Right hindlimb (tissue), 1 donor: ENCODE measurements at regions not wholly inside any gene's neighbourhood (a gene's known extent, or its start where the extent isn't known, plus 50 kb on each side); places are given as distances from the start of the nearest gene placed in this dataset.

Experiments used
- DNase-seq: peaks from one replicate; pipeline ENCODE4 v3.0.0-alpha.2; 2018

DNA sequence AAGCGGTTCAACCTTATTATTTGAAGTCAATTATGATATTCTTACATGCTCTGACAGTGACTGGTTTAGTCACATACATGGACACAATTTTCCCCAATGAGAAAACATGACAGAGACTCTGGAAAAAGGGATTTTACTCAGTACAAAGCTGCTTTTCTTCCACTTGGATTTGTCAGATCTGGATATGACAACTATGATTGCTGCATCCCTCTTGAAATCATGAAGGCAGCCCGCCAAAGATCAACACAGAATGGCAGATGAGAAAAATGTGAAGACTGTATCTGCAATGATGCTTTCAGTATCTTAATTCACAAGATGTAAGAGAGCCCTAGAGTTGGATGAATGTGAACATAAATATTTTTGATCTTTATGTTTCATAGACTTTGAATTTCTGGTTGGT, 439.6 kb downstream of the CDH8 start:
- DNase-seq: no peak

DNA sequence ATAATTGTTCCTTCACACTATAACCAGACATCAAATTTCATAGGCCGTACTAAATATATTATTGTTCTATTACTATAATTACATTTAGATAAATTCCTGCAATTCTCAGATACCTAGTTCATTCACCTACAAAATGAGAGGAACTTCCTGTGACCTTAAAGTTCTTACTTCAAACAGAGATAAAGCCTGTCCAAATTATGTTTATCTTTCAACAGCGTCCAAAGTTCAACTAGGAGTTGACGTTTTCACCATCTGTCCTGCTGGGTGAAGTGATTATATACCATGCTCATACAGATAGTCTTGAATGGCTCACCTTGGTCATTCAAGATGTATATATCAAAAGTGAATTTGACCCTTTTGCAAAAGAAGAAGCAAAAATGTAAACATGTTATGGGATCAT, 440.6 kb downstream of the CDH8 start:
- no peak for DNase-seq

DNA sequence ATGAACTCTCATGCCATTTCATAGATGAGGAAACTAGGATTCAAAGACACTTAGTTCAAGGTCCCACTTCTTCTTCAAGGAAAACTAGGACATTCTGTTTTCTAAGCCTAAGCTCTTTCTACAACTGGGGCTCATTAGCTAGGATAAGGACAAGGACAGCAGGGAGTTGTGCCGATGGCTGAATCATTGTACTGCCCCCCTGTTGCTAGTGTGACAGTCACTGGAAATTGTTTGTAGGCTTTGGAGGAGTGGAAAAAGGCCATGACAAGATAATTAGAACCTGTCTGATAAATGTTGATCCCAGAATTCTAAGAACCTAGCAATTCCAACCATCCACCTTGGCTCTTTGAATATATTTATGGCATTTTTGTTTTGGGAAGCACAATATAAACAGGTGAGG, 445.7 kb downstream of the CDH8 start:
- no peak for DNase-seq

DNA sequence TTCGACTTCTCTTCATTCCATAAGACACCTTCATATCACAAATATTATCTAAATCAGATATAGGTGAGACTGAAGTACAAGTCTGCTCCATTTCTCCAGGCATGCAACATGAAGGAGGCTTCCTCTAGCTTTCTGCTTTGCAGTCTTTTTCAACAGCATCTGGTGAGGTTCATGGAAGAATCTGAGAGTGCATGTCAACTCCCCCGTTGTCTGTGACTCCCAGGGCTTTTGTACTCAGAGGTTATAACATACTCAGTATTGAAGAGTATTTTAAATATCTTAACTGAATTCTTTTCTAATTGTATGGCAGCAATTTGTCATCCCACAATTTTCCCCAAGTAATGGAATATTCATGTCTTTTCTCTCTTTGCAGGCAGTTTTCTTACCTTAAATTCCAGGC, 448.7 kb downstream of the CDH8 start:
- DNase-seq: no peak

DNA sequence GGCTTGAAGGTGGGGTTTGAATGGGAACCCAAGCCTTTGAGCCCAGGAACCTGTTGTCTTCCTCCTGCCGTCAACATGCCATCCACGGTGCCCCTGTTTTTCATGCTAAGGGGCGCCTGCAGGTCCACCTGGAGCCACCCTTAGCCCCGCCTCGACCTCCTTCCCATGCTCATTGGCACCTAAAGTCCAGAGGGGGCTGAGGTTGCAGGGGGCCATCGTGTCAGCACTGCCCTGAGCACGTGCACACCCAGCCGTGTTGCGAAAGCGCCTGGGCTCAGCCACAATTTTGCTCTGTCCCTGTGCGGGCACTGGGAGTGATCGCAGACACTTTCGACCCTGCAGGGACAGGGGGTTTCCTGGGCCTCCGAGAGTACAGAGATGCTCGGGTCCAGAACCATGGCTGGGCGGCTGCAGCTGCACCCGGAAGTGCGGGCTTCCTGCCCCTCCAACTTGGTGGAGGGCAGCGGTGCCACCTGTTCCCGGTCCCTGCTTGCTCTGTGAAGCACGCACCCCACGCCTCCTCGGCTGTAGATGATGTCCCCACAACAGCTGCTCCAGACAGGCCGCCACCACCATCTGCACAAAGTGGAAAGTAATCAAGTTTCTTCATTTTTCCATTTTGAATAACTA, 454.7 kb downstream of the CDH8 start:
- DNase-seq: no peak

DNA sequence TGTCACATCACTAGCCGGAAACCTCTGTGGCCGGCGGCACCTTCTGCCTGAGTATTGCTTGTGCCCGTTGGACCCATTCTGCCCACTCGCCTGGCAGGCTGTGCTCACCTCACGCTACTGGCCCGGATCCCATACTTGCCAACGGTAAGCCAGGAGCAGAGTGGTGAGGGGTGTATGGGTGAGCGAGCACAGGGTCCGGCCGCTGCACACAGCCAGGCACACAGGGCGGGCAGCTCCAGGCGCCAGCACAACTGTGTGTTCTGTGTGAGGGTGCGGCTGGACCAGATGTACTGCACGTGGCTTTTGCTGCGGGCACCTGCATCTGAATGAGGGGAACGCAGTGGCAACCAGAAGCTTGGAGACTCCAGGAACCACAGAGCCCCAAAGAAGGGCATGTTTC, 455.7 kb downstream of the CDH8 start:
- no peak for DNase-seq

DNA sequence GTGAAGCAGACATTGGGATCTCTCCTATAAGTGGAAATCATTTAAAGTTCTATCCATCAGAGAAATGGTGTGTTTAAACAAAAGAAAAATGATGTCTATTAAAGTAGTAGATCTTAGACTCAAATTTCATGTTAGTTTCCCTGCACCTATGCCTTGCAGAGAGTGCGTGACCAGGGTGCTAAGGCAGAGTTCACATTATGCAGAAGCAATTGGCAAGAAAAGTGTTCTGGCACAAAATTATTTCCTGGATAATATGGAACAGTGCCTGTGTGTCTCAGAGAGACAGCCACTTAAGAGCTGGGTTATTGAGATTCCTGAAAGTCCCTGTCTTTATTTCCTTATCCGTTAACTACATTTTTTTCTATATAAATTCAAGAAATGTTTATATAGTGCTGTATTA, 457.0 kb downstream of the CDH8 start:
- no peak for DNase-seq

DNA sequence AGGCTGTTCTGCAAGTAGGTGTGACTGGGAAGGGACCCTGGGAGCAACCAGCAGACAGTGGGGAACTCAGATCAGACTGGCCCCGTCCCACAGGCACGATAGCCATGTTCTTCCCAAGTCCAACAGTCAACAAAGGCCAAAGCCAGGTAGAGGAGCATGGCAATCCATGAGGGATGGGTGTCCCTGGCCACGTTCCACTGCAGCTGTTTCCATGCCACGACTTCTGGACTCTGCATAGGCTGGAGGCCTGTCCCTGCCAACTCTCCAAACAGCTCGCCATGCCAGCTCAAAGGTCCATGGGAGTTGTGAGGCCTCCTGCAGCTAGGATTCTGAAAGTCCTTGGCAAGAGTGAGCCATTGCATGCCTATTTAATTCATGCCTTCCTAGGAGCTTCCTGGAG, 459.8 kb downstream of the CDH8 start:
- DNase-seq: no peak

DNA sequence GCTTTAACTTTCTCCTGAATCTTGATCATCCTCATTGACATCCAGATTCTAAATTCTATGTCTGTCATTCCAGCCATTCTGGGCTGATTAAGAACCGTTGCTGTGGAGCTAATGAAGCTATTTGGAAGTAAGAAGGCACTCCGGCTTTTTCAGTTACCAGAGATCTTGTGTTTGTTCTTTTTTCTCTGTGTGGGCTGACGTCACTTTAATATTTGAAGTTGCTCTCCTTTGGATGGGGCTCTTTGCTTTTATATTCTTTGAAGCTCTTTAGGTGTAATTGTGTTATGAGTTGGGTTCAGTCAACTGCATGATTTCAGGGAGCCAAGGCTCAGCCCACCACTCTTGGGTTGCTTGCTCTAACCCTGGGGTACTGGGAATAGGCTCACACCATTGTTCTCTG, 460.6 kb downstream of the CDH8 start:
- DNase-seq: no peak

DNA sequence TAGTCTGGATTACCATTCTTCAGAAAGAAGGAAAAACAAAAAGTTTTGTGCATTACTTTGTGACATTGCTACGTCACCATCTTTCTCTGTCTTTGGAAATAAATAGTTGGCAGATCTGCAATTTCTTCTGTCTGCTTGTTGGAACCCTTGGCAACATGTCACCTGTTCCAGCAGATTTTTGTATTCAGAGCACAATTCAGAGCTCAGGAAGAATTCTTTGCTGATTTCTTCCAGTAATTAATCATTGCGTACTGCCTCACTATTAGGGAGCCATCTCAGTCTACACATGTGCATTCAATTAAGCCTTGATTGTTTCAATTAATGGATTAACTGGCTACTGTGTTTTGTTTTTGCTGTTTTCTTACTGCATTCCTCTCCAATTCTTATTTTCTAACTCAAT, 467.2 kb downstream of the CDH8 start:
- no peak for DNase-seq

DNA sequence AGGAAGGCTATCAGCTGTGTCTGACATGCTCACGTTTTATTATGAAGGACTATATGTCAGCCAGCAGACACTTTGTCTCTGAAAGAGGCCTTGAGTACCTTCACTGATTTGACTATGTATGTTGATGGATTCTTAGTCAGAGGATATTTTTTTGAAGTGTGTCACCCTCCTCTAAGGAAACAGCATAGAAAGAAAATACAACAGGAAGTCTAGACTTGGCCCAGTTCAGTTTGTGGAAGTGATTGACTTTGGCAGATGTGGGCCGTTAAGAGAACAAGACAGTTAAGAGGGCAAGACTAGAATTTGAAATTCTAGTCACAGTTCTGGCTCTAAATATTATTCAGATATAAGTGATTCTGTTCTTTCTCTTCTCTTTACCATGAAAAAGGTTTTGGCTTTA, 471.5 kb downstream of the CDH8 start:
- no peak for DNase-seq

DNA sequence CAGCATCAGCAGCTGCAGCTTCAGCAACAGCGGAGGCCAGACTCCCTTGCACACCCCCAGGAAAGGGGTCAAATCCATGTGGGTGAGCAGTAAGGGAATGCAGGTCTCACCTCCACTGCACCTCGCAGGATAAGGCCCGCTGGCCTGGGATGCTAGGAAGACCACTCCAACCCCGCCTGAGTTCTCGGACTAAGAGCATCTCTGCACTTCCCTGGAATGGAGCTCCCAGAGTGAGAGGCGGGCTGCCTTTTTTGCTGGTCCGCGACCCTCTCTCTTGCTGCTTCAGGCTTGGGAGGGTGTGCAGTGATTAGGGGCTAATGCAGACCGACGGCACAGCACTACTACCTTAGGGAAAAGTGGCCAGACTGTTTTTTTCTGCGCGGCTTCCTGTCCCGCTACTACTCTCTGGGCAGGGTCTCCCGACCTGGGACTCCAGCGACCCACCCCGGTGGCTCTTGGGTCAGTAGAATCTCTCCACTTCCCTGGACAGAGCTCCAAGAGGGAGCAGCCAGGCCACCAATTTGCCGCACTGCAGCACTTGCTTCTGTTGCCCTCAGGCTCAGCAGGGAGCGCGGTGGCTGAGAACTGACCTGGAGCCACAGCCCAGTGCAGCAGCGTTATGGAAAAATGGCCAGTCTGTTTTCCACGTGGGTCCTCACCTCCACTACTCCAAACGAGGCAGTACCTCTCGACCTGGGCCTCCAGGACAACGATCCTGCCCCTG, 480.4 kb downstream of the CDH8 start:
- DNase-seq: no peak

DNA sequence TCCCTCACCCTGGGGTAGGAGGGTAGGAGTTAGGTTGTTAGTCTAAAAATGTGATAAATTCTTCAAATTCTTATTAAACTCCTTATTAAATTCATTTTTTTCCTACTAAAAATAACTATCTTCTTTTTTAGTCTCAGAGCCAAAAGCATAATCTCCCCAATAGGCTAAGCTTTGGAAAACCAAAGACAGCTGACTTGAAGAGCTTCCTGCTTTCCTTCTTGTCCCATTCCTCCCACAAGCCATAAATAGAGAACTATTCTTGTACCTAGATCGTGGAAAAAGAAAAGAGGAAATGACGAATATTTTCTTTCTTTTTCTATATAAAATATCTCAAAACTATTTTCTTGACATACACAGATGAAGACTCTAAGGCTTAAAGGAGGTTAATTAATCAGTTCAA, 486.9 kb downstream of the CDH8 start:
- no peak for DNase-seq

DNA sequence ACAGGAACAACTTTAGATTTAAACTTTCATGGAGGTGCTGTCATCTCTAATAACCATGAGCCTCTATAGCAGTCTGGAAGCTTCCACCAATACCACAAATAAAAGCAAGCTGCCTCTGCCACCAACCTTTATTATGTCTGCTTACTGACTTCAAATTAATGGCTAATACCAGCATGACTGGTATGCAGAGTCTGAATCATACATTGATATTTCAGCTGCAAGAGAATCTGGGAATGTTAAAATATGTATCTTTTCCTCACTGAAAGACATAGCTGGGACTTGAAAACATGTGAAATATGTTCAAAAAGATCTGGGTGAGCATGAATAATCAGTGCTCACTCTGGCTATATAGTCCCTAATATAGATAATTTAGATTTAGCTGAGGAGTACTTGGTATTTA, 488.6 kb downstream of the CDH8 start:
- no peak for DNase-seq

DNA sequence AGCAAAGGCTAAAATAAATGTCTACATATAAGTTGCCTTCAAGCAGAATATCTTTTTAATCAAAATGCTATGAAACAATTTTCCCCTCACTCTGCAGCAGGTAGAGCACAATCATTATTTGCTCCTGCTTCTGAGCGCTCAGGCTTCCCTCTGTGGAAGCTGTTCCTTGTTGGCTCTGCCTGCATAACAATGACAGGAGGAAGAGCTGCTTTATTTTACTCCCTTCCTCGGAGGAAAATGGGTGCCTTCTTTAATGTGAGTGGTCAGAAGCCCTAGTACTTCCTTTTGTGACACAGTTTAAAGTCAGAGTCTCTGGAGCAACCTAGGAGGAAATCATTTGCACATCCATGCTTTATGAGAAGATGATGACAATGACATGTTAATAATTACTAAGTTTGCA, 492.1 kb downstream of the CDH8 start:
- no peak for DNase-seq

DNA sequence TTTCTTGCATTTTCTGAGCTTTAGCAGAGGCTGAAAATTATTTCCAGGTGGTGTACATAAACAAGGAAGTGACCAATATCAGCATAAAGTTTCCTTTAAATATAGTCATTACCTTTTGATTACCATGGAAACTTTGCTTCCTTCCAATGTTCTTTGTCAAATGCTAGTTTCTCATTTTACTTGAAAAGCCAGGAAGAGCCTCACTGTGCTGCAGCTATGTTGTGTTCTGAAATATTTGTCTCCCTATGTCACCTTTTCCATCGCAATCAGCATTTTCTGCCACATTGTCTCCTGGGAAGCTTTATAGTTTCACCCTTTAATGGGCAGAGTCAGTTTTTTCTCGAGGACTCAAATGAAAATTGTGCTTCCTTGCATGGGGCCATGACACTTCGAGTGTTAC, 496.0 kb downstream of the CDH8 start:
- DNase-seq: no peak

DNA sequence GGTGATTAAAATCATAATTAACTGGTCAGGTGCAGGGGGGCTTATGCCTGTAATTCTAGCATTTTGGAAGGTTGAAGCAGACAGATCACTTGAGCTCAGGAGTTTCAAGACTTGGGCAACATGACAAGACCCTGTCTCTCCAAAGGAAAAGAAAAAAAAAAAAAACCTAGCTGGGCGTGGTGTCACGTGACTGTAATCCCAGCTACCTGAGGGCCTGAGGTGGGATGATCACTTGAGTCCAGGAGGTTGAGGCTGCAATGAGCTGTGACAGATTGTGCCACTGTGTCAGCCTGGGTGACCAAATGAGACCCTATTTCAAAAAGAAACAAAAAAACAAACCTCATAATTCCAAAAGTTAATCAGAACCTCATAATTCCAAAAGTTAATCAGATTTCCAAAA, 505.5 kb downstream of the CDH8 start:
- DNase-seq: no peak

DNA sequence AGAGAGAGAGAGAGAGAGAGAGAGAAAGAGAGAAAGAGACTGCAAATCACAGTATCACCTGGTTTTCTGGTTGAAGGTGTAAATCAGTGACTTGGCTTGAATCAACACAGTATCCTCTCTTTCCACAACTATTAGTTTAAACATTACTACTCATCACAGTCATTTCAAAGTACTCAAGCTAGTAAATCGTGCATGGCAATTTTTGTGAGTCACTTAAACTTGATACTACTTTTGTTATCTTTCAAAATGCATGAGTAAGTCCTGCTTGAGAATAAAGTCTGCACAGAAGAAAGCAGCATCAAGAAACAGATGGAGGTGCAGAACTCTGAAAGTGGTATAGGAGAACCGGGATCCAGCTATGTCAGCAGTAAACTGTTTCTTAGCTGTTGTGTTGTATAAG, 535.4 kb downstream of the CDH8 start:
- DNase-seq: no peak

DNA sequence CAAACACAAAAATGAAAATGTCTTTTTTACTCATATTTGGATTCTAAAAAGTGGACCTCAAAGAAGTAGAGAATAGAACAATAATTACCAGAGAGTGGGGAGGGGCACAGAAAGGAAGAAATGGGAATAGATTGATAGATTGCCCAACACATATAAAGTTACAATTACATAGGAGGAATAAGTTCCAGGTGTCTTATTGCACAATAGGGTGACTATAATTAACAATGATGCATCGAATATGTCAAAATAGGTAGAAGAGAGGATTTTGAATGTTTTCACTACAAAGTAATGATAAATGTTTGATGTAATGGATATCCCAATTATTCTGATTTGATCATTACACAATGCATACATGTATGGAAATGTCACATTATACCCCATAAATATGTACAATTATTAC, 556.0 kb downstream of the CDH8 start:
- DNase-seq: no peak

DNA sequence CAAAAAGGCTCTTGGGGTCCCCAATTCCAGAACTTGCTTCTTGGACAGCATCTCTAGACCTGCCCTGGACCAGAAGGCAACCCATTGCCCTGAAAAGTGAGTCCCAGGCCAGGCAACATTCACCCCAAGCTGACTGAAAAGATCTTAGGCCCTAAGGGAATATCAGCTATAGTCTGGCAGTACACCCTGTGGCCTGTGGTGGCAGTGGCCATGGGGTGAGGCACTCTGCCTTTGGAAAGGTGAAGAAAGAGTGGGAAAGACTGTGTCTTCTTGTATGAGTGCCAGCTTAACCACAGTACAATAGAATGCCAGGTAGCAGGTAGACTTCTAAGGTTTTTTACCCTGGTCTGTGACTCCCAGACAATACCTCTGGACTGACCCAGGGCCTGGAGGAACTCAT, 564.5 kb downstream of the CDH8 start:
- no peak for DNase-seq

DNA sequence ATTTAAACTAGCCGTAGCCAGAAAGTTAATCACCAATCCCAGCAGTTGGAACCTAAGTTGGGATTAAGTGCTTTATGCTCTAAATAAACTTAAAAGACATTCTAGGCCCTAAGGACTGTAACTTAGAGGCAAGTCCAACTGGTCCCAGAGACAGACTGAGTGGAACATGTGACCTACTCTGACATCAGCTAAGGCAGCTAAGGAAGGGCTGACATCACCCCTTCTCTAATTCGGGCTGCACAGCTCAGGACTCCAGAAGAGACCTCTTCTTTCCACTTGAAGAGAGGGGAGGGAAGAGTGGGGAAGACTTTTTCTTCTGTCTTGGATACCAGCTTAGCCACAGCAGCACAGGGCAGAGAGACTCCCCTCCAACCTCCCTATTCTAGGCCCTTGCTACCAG, 565.2 kb downstream of the CDH8 start:
- DNase-seq: no peak

DNA sequence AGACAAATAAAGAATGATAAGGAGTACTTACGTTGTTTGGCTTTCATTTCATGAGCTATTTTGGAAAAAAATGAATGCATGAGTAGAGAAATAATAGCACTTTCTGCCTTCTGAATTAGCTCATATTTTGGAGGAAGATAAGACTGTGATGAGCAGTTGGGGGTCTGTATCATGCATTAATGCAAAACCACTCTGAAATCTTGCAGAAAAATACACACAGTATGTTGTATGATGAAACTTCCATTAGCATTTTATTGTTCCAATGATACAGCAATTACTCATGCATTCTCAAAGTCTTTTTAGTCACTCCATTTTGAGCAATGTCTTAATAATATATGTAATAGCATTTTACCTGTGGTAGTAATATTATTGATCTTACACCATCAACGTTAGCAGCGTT, 571.0 kb downstream of the CDH8 start:
- DNase-seq: no peak

DNA sequence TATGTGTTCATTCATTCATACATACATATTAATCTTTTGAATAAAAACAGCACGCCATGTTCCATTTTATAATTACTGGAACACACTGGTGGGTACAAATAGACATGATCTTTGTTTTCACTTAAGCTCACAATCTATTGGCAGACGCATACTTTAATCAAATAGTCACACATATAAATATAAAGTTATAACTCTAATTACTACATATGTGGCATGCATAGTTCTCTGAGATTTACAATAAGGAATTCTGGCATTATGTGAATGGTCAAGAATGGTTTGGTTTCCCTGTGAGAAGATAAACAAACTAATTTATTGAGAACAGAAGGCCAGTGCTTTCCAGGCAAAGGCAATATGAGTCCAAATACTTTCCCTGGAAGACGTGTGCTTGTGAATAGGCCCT, 576.2 kb downstream of the CDH8 start:
- no peak for DNase-seq

DNA sequence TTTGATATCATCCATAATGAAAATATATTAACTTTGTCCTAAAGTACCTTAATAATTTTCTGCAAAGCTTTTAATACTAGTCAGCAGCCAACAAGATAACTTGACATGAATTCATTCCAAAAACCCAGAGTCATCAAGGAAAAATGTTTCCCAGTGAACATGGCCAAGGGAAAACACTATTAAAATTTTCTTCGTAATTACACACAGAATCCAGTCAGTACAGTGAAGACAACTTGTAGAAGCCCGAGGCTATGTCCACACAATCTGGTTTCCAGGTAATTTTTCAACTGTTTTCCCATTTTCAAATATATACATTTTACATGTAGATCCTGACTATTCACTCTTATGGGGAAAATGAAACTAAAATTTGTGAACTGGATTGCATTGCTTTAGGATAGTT, 600.9 kb downstream of the CDH8 start:
- DNase-seq: no peak

DNA sequence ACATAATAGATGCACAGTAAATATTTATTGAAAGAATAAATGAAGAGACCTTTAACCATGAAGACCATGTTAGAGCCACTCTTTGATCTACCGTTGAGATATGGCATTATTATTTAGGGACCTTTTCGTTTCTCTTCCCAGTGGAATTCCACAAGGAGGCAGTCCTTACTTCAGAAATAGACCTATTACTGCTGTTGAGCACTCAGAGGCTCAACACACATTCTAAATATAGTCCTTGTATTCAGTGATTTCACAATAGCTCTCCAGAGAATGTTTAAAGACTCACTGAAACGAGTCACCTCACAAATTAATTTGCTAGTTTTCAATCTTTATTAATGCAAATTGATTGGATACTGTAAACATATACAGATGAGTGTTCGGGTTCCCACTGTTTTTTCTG, 603.8 kb downstream of the CDH8 start:
- DNase-seq: no peak
